ENCODE measurements at regions not wholly inside any gene's neighbourhood (a gene's known extent, or its start where the extent isn't known, plus 50 kb on each side); places are given as distances from the start of the nearest gene placed in this dataset.

GRCh38 chr21:25304611-25305010, 302.7 kb downstream of the MRPL39 start:
- WGBS: 62% methylated on average over 4 of the region's 4 CpGs
- no peaks in the 10 kb centered on the region for H3K4me1 ChIP-seq (ENCODE audit: control insufficient read depth in 4 of 4, insufficient read depth in 4 of 4, low read length in 3 of 4)
- H3K9ac ChIP-seq (ENCODE audit: low read depth in 1 of 2, low read length in 2 of 2): no peak overlapping the region
- peaks cover 0 to 3% (median 0%) of the 10 kb centered on the region in 4 donors for H3K27me3 ChIP-seq (ENCODE audit: control insufficient read depth in 4 of 4, insufficient read depth in 4 of 4, low read length in 3 of 4)
- no peak overlapping the region for H3K27ac ChIP-seq (ENCODE audit: low read depth in 1 of 2, low read length in 2 of 2)
- TF ChIP-seq MAX (IDR thresholded peaks at IDR 0.05) (no peak), HNF4A (conservative IDR thresholded peaks at IDR 0.05) (no peak), TAF1 (conservative IDR thresholded peaks at IDR 0.05) (no peak), RXRA (IDR thresholded peaks at IDR 0.05) (no peak), FOXA1 (IDR thresholded peaks at IDR 0.05) (no peak), GABPA (IDR thresholded peaks at IDR 0.05 in 1 of 2, conservative IDR thresholded peaks at IDR 0.05 in 1 of 2) (no peak), ZBTB33 (IDR thresholded peaks at IDR 0.05) (no peak), JUND (IDR thresholded peaks at IDR 0.05) (no peak), RAD21 (IDR thresholded peaks at IDR 0.05) (no peak), HNF4G (IDR thresholded peaks at IDR 0.05) (no peak)
- no peak overlapping the region for H3K4me3 ChIP-seq (ENCODE audit: low read depth in 1 of 3, low read length in 3 of 3)
- peaks cover 0 to 4% (median 0%) of the 10 kb centered on the region in 4 donors for H3K9me3 ChIP-seq (ENCODE audit: control insufficient read depth in 4 of 4, low read length in 3 of 4)
- H3K36me3 ChIP-seq (ENCODE audit: control insufficient read depth in 4 of 4, insufficient read depth in 3 of 4, low read depth in 1 of 4, low read length in 3 of 4): no peaks in the 10 kb centered on the region
- no peak for DNase-seq (ENCODE audit: low spot score)

- Histone ChIP-seq H3K9ac (ENCODE audit: low read depth in 1 of 2, low read length in 2 of 2) (no peak overlapping the region), H3K9me3 (ENCODE audit: control insufficient read depth in 4 of 4, low read length in 3 of 4) (no peaks in the 10 kb centered on the region), H3K27ac (ENCODE audit: low read depth in 1 of 2, low read length in 2 of 2) (no peak overlapping the region), H3K4me1 (ENCODE audit: control insufficient read depth in 4 of 4, insufficient read depth in 4 of 4, low read length in 3 of 4) (no peaks in the 10 kb centered on the region), H3K36me3 (ENCODE audit: control insufficient read depth in 4 of 4, insufficient read depth in 3 of 4, low read depth in 1 of 4, low read length in 3 of 4) (no peaks in the 10 kb centered on the region), H3K4me3 (ENCODE audit: low read depth in 1 of 3, low read length in 3 of 3) (no peak overlapping the region), H3K27me3 (ENCODE audit: control insufficient read depth in 4 of 4, insufficient read depth in 4 of 4, low read length in 3 of 4) (peaks cover 0 to 3% (median 0%) of the 10 kb centered on the region in 4 donors)
- no peak for DNase-seq (ENCODE audit: low spot score)
- WGBS: 74% methylated on average over 6 of the region's 6 CpGs
- no peak for TF ChIP-seq REST (IDR thresholded peaks at IDR 0.05)
- no peak for TF ChIP-seq SP1 (IDR thresholded peaks at IDR 0.05)
- TF ChIP-seq FOXA1 (IDR thresholded peaks at IDR 0.05): no peak
- no peak for TF ChIP-seq RAD21 (IDR thresholded peaks at IDR 0.05)
- no peak for TF ChIP-seq FOXA2 (IDR thresholded peaks at IDR 0.05)
- TF ChIP-seq GABPA (IDR thresholded peaks at IDR 0.05 in 1 of 2, conservative IDR thresholded peaks at IDR 0.05 in 1 of 2): no peak
- TF ChIP-seq ZBTB33 (IDR thresholded peaks at IDR 0.05): no peak
- TF ChIP-seq MAX (IDR thresholded peaks at IDR 0.05): no peak
- TF ChIP-seq HNF4A (conservative IDR thresholded peaks at IDR 0.05): no peak
- no peak for TF ChIP-seq EGR1 (IDR thresholded peaks at IDR 0.05; ENCODE audit: low read depth in 2 of 2)
- TF ChIP-seq ATF3 (IDR thresholded peaks at IDR 0.05): no peak
- TF ChIP-seq RXRA (IDR thresholded peaks at IDR 0.05): no peak
- no peak for TF ChIP-seq JUND (IDR thresholded peaks at IDR 0.05)
- TF ChIP-seq HNF4G (IDR thresholded peaks at IDR 0.05): no peak
- no peak for TF ChIP-seq YY1 (IDR thresholded peaks at IDR 0.05)
- no peak for TF ChIP-seq CTCF (IDR thresholded peaks at IDR 0.05; ENCODE audit: low read depth, low read length, missing input control)
- no peak for TF ChIP-seq NR2F2 (IDR thresholded peaks at IDR 0.05)
- TF ChIP-seq TAF1 (conservative IDR thresholded peaks at IDR 0.05): no peak
Measured at GRCh38 chr21:25300632-25301031, 306.6 kb downstream of the MRPL39 start.
